AG04450 (cell line): ENCODE measurements at regions not wholly inside any gene's neighbourhood (a gene's known extent, or its start where the extent isn't known, plus 50 kb on each side); places are given as distances from the start of the nearest gene placed in this dataset.

ENCODE experiments used
- CTCF ChIA-PET: fragments of 300-600, 350-600 bp; formaldehyde crosslinking; extraction: SDS; loops from one replicate; lab custom pipeline; 2022; ENCODE audit warnings: antibody characterized with exemption, inconsistent platforms; lab: Charles Lee
- POLR2A ChIA-PET: fragments of 350-600 bp; formaldehyde crosslinking; extraction: SDS; loops from one replicate; lab custom pipeline; 2021; ENCODE audit warnings: antibody characterized with exemption, inconsistent platforms; lab: Yijun Ruan, JAX
- DNase-seq: peaks from one replicate; pipeline ENCODE4 v3.0.0-alpha.2; 2011; ENCODE audit warnings: low read depth, low spot score
- H3K27ac ChIP-seq: one replicate; pipeline ENCODE4 v1.5.1; 2012; ENCODE audit warnings: low read depth, low read length, control low read depth
- H3K27me3 ChIP-seq: one replicate; pipeline ENCODE4 v1.6.0; 2012; ENCODE audit warnings: low read length; ENCODE audit not compliant: control insufficient read depth, insufficient read depth
- H3K4me3 ChIP-seq: 2 replicates; pipeline ENCODE4 v1.5.1; 2011; ENCODE audit warnings: mild to moderate bottlenecking, low read depth, low read length, control low read depth
- H3K9me3 ChIP-seq: 2 replicates; pipeline ENCODE4 v1.5.1; 2012; ENCODE audit warnings: low read length; ENCODE audit not compliant: control insufficient read depth, insufficient read depth
- TF ChIP-seq, protein P1 (sequence below): IDR thresholded peaks from 2 replicates; pipeline ENCODE4 v1.5.1; 2011; ENCODE audit warnings: low read depth, low read length, control low read depth, inconsistent platforms

DNA sequence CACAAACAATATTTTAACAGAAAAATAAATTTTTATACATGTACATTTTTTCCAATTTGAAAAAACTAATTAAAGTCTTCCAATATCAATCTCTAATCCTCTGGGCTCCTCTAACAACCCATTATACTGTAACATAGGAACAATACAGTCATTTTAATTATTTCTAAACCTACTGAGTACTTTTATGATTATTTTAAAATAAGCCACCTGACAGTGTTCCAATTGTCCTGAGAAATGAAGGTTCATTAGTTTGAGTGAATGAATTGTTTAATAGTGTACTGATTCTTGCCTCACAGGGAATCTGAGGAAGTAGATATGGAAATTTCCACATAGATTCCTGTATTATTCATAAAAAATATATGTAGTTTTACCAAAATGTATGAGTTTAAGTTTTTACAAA lies 123.1 kb upstream of the EYS start:
- no peak for DNase-seq
- TF ChIP-seq, protein P1, sequence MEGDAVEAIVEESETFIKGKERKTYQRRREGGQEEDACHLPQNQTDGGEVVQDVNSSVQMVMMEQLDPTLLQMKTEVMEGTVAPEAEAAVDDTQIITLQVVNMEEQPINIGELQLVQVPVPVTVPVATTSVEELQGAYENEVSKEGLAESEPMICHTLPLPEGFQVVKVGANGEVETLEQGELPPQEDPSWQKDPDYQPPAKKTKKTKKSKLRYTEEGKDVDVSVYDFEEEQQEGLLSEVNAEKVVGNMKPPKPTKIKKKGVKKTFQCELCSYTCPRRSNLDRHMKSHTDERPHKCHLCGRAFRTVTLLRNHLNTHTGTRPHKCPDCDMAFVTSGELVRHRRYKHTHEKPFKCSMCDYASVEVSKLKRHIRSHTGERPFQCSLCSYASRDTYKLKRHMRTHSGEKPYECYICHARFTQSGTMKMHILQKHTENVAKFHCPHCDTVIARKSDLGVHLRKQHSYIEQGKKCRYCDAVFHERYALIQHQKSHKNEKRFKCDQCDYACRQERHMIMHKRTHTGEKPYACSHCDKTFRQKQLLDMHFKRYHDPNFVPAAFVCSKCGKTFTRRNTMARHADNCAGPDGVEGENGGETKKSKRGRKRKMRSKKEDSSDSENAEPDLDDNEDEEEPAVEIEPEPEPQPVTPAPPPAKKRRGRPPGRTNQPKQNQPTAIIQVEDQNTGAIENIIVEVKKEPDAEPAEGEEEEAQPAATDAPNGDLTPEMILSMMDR: no peak
- POLR2A ChIA-PET: no interaction called here
- Histone ChIP-seq H3K4me3 (no peak overlapping the region), H3K9me3 (no peaks in the 10 kb centered on the region), H3K27ac (no peak overlapping the region), H3K27me3 (no peaks in the 10 kb centered on the region)
- CTCF ChIA-PET: no interaction called here

DNA sequence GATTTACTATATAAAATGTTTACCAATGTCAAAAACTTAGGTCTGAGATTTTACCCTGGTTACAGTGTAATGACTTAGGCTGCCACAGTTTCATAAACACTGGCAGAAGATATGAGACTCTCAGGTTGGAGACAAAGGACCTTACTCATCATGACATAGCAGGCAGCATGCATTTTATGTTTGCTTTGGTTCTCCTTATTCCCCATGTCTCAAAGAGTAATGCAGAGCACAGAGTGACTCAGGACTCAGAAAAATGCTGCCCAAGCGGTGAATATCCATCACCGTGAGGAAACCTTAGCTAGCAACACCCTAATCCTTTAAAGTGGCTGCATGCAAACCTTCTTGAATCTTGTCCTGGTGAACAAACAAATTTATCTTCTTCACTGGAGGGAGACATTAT lies 112.1 kb upstream of the EYS start:
- H3K9me3 ChIP-seq: no peaks in the 10 kb centered on the region
- POLR2A ChIA-PET: no interaction called here
- no peak overlapping the region for H3K4me3 ChIP-seq
- CTCF ChIA-PET: no interaction called here
- H3K27me3 ChIP-seq: no peaks in the 10 kb centered on the region
- no peak overlapping the region for H3K27ac ChIP-seq
- DNase-seq: no peak
- TF ChIP-seq, protein P1: no peak

DNA sequence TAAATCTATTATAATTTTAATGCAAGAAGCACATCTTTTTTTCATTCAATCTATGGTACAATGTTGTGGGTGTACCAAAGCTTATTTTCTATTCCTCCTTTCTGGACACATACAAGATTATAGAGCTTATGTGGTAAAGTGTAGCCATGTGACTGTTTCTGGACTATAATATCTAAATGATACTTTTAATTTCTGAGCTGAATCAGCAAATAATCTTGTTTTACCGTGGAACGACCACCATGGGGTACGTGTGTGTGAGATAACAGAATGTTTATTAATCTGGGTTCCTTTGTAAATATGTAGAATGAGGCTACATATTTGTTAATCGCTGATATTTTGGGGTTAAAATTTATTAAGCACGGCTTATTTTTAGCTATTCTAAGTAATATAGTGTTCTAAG lies 111.5 kb upstream of the EYS start:
- Histone ChIP-seq H3K4me3 (no peak overlapping the region), H3K9me3 (no peaks in the 10 kb centered on the region), H3K27ac (no peak overlapping the region), H3K27me3 (no peaks in the 10 kb centered on the region)
- TF ChIP-seq, protein P1: no peak
- DNase-seq: no peak
- ChIA-PET CTCF (no interaction called here), POLR2A (no interaction called here)

DNA sequence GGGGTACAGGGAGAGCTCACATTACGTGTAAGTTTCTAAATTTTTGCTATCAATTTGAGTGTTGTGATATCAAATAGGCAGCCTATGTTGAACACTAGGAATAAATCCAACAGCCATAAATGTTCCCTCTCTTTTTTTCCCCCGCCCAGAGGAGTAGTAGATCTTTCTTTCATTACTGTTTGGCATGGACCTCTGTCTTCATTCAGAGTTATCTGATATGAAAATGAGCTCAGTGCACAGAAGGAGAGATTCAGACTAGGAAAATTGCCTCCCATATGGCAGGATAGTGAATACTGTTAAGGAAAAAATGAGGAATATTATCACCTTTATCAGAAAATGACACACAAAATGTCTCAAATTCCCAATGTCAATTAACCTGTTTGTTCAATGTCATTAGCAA lies 110.0 kb upstream of the EYS start:
- H3K27ac ChIP-seq: no peak overlapping the region
- POLR2A ChIA-PET: no interaction called here
- no peaks in the 10 kb centered on the region for H3K9me3 ChIP-seq
- H3K27me3 ChIP-seq: no peaks in the 10 kb centered on the region
- no peak overlapping the region for H3K4me3 ChIP-seq
- CTCF ChIA-PET: no interaction called here
- no peak for DNase-seq
- TF ChIP-seq, protein P1: no peak

DNA sequence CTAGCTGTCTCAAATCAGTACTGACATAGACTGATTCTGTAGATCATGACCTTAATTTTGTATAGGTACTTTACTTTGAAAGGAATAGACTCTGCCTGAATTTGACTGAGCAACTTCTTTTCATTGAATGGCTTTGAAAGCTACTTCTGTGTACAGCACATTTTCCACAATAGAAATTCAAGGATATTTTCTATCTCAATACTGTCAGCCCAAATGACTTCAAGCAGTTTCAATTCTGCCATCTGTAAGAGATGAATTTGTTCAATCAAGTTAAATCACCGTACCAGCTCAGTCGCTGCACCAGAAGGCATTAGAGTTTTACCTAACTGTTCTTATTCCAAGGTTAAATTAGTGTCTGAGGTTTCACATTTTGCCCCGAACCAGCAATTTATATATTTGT lies 107.0 kb upstream of the EYS start:
- DNase-seq: no peak
- Histone ChIP-seq H3K4me3 (no peak overlapping the region), H3K27ac (no peak overlapping the region), H3K27me3 (no peaks in the 10 kb centered on the region), H3K9me3 (no peaks in the 10 kb centered on the region)
- CTCF ChIA-PET: no interaction called here
- POLR2A ChIA-PET: no interaction called here
- TF ChIP-seq, protein P1: no peak
